Keratinocyte (primary cell): ENCODE measurements at regions not wholly inside any gene's neighbourhood (a gene's known extent, or its start where the extent isn't known, plus 50 kb on each side); places are given as distances from the start of the nearest gene placed in this dataset.

Experiments used
- CTCF ChIP-seq, 3 experiments: IDR thresholded peaks in 1 of 3; conservative IDR thresholded peaks in 1 of 3; optimal IDR thresholded peaks in 1 of 3; 2 replicates in 2 of 3; 3 replicates in 1 of 3; pipeline versions ENCODE3 to v1.5.1; 2011; ENCODE audit warnings: low read length in 3 of 3, mild to moderate bottlenecking in 3 of 3, moderate library complexity in 2 of 3, control low read depth in 1 of 3, inconsistent platforms in 1 of 3; ENCODE audit not compliant: insufficient read depth in 2 of 3; ENCODE audit errors: extremely low read depth in 1 of 3
- EZH2 ChIP-seq: IDR thresholded peaks from one replicate; pipeline ENCODE4 v1.6.1; 2012; ENCODE audit warnings: inconsistent platforms, mild to moderate bottlenecking, low read length, moderate library complexity

- no peak for TF ChIP-seq CTCF (optimal IDR thresholded peaks at IDR 0.05 in 1 of 3, IDR thresholded peaks at IDR 0.05 in 1 of 3, conservative IDR thresholded peaks at IDR 0.05 in 1 of 3; ENCODE audit: extremely low read depth in 1 of 3, insufficient read depth in 2 of 3, low read length in 3 of 3)
- no peak for TF ChIP-seq EZH2
Observed at GRCh38 chr1:67931198-67931597, 97.9 kb upstream of the GNG12 start.
